ENCODE measurements at regions not wholly inside any gene's neighbourhood (a gene's known extent, or its start where the extent isn't known, plus 50 kb on each side); places are given as distances from the start of the nearest gene placed in this dataset.

DNA sequence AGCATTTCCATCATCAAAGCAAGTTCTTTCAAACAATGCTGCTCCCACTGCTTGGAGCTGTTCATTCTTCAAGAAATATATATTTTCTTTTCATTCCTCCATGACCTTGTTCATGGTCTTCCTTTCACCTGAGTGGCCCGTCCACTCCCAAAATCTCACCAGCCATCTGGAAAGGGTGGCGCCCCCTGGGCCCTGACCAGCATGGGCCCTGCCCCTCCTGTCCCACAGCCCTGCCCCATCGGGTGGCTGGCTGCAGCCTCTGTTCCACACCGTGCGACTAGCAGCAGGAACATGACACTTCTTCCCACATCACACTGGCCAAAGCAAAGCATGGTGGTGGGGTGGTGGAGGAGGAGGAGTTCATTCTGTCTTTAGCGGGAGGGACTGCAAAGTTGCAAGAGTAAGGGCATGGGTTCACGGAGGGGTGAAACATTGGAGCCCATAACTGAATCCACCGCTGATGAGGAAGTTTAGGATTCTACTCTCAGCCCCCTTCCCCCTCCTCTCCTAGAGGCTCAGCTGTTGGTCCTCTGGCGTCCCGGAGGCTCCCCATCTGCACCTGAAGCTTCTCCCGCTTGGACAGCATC is 195.2 kb upstream of the SLC24A3 start:
- WGBS, 5 donors: 78 to 85% (median 83%) methylated on average over 11 of the region's 11 CpGs
- Histone ChIP-seq H3K9me3 (peaks cover 0 to 6% (median 0%) of the 10 kb centered on the region in 8 donors), H3K27me3 (replicated peaks in 1 of 7) (no peaks in the 10 kb centered on the region), H3K4me3 (no peak overlapping the region), H3K36me3 (no peaks in the 10 kb centered on the region), H3K27ac (no peak overlapping the region), H3K4me1 (peaks cover 0 to 7% (median 0%) of the 10 kb centered on the region in 6 donors)
- intact Hi-C loops (cut with DNase I; ENCODE audit: low total_unique reads): no loop called here
- TF ChIP-seq POLR2AphosphoS5 (IDR thresholded peaks at IDR 0.05) (no peak), POLR2A (IDR thresholded peaks at IDR 0.05) (no peak)
- TF ChIP-seq, protein P1, sequence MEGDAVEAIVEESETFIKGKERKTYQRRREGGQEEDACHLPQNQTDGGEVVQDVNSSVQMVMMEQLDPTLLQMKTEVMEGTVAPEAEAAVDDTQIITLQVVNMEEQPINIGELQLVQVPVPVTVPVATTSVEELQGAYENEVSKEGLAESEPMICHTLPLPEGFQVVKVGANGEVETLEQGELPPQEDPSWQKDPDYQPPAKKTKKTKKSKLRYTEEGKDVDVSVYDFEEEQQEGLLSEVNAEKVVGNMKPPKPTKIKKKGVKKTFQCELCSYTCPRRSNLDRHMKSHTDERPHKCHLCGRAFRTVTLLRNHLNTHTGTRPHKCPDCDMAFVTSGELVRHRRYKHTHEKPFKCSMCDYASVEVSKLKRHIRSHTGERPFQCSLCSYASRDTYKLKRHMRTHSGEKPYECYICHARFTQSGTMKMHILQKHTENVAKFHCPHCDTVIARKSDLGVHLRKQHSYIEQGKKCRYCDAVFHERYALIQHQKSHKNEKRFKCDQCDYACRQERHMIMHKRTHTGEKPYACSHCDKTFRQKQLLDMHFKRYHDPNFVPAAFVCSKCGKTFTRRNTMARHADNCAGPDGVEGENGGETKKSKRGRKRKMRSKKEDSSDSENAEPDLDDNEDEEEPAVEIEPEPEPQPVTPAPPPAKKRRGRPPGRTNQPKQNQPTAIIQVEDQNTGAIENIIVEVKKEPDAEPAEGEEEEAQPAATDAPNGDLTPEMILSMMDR (IDR thresholded peaks at IDR 0.05 in 8 of 11, conservative IDR thresholded peaks at IDR 0.05 in 3 of 11): no peak
- DNase-seq: no peak

DNA sequence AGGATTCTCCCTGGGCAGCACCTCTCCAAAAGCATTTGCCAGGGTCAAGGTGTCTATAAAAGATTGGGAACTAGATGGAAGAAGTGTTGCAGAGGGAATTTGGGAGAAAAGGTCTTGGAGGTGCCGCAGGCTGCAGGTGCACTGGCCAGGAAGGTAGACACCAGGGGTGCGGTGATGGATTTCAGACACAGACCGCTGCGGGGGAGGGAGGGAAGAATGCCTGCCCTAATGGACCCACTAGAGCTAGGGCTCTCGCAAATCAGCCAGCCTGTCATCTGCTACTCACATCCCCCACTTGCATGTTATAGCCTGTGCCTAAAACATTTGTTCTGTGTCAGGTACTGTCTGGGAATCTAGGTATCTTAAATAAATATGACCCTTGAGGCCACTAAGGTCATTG is 193.6 kb upstream of the SLC24A3 start:
- H3K9me3 ChIP-seq: peaks cover 0 to 6% (median 0%) of the 10 kb centered on the region in 8 donors
- peaks cover 0 to 7% (median 0%) of the 10 kb centered on the region in 6 donors for H3K4me1 ChIP-seq
- no peak for DNase-seq
- H3K27ac ChIP-seq: no peak overlapping the region
- WGBS, 5 donors: 74 to 96% (median 88%) methylated on average over 5 of the region's 5 CpGs
- no peaks in the 10 kb centered on the region for H3K27me3 ChIP-seq (replicated peaks in 1 of 7)
- H3K36me3 ChIP-seq: no peaks in the 10 kb centered on the region
- intact Hi-C loops (cut with DNase I; ENCODE audit: low total_unique reads): no loop called here
- no peak overlapping the region for H3K4me3 ChIP-seq
- TF ChIP-seq POLR2AphosphoS5 (IDR thresholded peaks at IDR 0.05) (no peak), POLR2A (IDR thresholded peaks at IDR 0.05) (no peak)
- TF ChIP-seq, protein P1 (IDR thresholded peaks at IDR 0.05 in 8 of 11, conservative IDR thresholded peaks at IDR 0.05 in 3 of 11): no peak

DNA sequence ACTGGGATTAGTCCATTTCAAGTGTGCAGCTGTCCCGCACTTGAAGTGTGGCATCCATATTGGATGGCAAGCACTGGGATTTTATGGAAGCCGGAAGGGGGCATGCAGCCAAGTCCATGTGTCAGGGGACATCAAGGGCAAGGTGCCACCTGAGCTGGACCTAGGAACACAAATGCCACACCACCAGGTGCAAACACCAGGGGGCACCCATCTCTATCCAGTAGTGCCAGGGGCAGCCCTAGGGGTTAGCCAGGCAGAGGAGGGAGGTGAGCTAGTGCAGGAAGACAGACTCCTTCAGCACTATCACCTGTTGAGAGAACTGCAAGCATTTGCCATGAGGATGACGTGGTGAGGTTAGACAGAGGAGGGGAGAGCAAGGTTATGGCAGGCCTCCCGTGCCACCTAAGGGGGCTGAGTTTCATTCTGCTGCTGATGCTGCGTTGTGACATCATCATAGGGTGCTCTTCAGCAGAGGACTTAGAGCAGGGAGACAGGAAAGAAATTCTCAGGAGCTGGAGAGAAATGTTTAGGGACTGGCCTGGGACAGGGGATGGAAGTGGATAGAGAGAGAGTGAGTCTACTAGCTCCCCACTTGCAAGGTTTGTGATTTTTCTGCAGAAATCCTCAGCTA is 192.6 kb upstream of the SLC24A3 start:
- intact Hi-C loops (cut with DNase I; ENCODE audit: low total_unique reads): no loop called here
- Histone ChIP-seq H3K4me1 (peaks cover 0 to 7% (median 0%) of the 10 kb centered on the region in 6 donors), H3K27me3 (replicated peaks in 1 of 7) (no peaks in the 10 kb centered on the region), H3K9me3 (peaks cover 0 to 6% (median 0%) of the 10 kb centered on the region in 8 donors), H3K36me3 (no peaks in the 10 kb centered on the region), H3K27ac (no peak overlapping the region), H3K4me3 (no peak overlapping the region)
- TF ChIP-seq, protein P1 (IDR thresholded peaks at IDR 0.05 in 8 of 11, conservative IDR thresholded peaks at IDR 0.05 in 3 of 11): no peak
- TF ChIP-seq POLR2AphosphoS5 (IDR thresholded peaks at IDR 0.05) (no peak), POLR2A (IDR thresholded peaks at IDR 0.05) (no peak)
- no peak for DNase-seq
- 89 to 94% (median 91%) methylated on average over 5 of the region's 5 CpGs for WGBS, 5 donors

DNA sequence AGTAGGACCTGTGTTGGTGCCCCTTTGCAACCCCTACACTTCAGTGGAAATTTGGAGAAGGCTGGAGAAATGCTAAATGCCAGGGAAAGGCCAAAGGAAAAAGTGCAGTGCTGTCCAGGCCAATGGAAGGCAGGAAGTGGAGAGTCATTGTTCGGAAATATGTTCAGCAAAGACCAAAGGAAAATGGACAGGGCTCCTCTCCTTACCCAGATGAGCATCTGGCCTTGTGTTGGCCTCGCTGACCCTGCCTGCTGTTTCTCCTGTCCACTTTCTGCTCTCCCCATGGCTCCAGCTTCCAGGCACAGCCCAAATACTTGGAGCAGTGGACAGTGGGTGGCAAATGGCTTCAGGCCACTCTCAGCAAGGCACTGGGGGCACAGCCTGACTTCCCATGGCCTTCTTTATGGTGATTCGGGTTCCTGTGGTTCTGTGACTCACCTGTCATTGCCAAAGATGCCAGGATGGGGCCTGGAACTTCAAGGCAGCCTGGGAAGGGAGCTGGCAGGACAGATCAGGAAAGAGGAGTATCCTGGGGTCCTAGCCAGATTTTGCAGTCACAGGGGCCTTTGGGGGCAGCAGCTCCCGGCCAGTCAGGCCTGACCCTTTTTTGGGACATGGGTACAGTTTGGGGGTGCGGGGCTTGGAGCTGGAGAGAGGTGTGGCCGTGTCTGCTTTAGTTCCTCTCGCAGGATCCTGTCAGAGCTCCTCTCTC is 190.9 kb upstream of the SLC24A3 start:
- Histone ChIP-seq H3K4me3 (no peak overlapping the region), H3K9me3 (peaks cover 0 to 6% (median 0%) of the 10 kb centered on the region in 8 donors), H3K27ac (no peak overlapping the region), H3K4me1 (no peaks in the 10 kb centered on the region), H3K36me3 (no peaks in the 10 kb centered on the region), H3K27me3 (replicated peaks in 1 of 7) (peaks cover 0 to 6% (median 0%) of the 10 kb centered on the region in 7 donors)
- 59 to 68% (median 64%) methylated on average over 6 to 7 of the region's 7 CpGs for WGBS, 5 donors
- no peak for DNase-seq
- intact Hi-C loops (cut with DNase I; ENCODE audit: low total_unique reads): no loop called here
- TF ChIP-seq POLR2A (IDR thresholded peaks at IDR 0.05): no peak
- TF ChIP-seq POLR2AphosphoS5 (IDR thresholded peaks at IDR 0.05): no peak
- TF ChIP-seq, protein P1 (IDR thresholded peaks at IDR 0.05 in 8 of 11, conservative IDR thresholded peaks at IDR 0.05 in 3 of 11): no peak
